OCI-LY3 (cell line): ENCODE measurements at regions not wholly inside any gene's neighbourhood (a gene's known extent, or its start where the extent isn't known, plus 50 kb on each side); places are given as distances from the start of the nearest gene placed in this dataset.

Experiments
- H2AFZ ChIP-seq: fragments of 200-600, 300-600 bp; shearing (Covaris generic); 2 replicates; pipeline ENCODE4 v1.6.0; 2014; ENCODE audit warnings: antibody characterized with exemption, low read depth, low read length
- H3K27ac ChIP-seq: fragments of 200-600, 300-600 bp; sonication (generic); 2 replicates; pipeline ENCODE4 v1.5.1; 2014; ENCODE audit warnings: mild to moderate bottlenecking, low read length, moderate library complexity, mixed read lengths
- H3K27me3 ChIP-seq: fragments of 200-600, 300-600 bp; sonication (generic); 2 replicates; pipeline ENCODE4 v1.6.1; 2014; ENCODE audit warnings: low read depth, low read length, mixed read lengths
- H3K36me3 ChIP-seq: fragments of 200-600, 300-600 bp; sonication (generic); replicated peaks from 2 replicates; pipeline ENCODE3; 2014; ENCODE audit warnings: low read depth, low read length, mixed read lengths
- H3K4me1 ChIP-seq: fragments of 300-600, 200-600 bp; sonication (generic); 2 replicates; pipeline ENCODE4 v1.6.1; 2014; ENCODE audit warnings: low read length, mixed read lengths
- H3K4me2 ChIP-seq: fragments of 200-600, 300-600 bp; sonication (generic); 2 replicates; pipeline ENCODE4 v1.6.1; 2014; ENCODE audit warnings: low read length, mixed read lengths
- H3K4me3 ChIP-seq: fragments of 300-600, 200-600 bp; sonication (generic); 2 replicates; pipeline ENCODE4 v1.5.1; 2014; ENCODE audit warnings: antibody characterized with exemption, mild to moderate bottlenecking, low read length, moderate library complexity
- H3K79me2 ChIP-seq: fragments of 300-600, 200-600 bp; shearing (Covaris generic); 2 replicates; pipeline ENCODE4 v1.6.1; 2014; ENCODE audit warnings: mild to moderate bottlenecking, low read length, mixed read lengths
- H3K9ac ChIP-seq: fragments of 300-600, 200-600 bp; shearing (Covaris generic); 2 replicates; pipeline ENCODE4 v1.6.0; 2014; ENCODE audit warnings: mild to moderate bottlenecking, low read length, moderate library complexity
- H3K9me3 ChIP-seq: fragments of 200-600, 300-600 bp; shearing (Covaris generic); 2 replicates; pipeline ENCODE4 v1.6.1; 2014; ENCODE audit warnings: low read length, mixed read lengths; ENCODE audit not compliant: insufficient read depth
- H4K20me1 ChIP-seq: fragments of 200-600, 300-600 bp; sonication (generic); 2 replicates; pipeline ENCODE4 v1.6.1; 2016; ENCODE audit warnings: low read length, mixed read lengths; ENCODE audit not compliant: insufficient read depth
- CTCF ChIP-seq: fragments of 200-600, 300-600 bp; sonication (generic); IDR thresholded peaks from 2 replicates; pipeline ENCODE4 v1.5.1; 2014; ENCODE audit warnings: antibody characterized with exemption, low read length, low read depth
- EZH2phosphoT487 ChIP-seq: fragments of 200-600 bp; shearing (Covaris generic); IDR thresholded peaks from 2 replicates; pipeline ENCODE4 v1.6.1; 2018; ENCODE audit warnings: antibody characterized with exemption, mixed run types, low read depth

DNA sequence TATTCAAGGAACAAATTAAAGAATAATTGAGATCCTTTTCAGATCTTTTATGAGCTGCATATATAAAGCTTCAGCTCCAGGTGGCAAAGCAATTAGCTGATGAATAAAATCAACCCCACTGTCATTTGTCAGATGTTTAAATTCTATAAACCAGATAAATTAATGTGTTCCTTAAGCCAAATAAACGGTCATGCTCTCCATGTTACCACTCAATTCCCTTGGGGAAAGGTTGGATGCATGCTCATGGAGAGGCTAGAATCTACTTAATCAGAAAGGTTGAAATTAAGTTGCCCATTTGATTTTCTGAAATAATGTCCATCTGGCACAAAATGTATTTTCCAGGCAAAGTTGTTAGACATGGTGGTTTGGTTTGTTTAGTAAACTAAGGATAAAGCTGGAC lies 282.5 kb upstream of the SPRED2 start:
- no peak overlapping the region for H3K27ac ChIP-seq
- TF ChIP-seq EZH2phosphoT487 (no peak), CTCF (no peak)
- no peaks in the 10 kb centered on the region for H3K79me2 ChIP-seq
- H3K4me2 ChIP-seq: no peak overlapping the region
- no peaks in the 10 kb centered on the region for H3K4me1 ChIP-seq
- H3K4me3 ChIP-seq: no peak overlapping the region
- H3K9me3 ChIP-seq: no peaks in the 10 kb centered on the region
- no peak overlapping the region for H3K9ac ChIP-seq
- H2AFZ ChIP-seq: no peak overlapping the region
- no peaks in the 10 kb centered on the region for H3K36me3 ChIP-seq
- no peaks in the 10 kb centered on the region for H4K20me1 ChIP-seq
- H3K27me3 ChIP-seq: peaks cover 27% of the 10 kb centered on the region

DNA sequence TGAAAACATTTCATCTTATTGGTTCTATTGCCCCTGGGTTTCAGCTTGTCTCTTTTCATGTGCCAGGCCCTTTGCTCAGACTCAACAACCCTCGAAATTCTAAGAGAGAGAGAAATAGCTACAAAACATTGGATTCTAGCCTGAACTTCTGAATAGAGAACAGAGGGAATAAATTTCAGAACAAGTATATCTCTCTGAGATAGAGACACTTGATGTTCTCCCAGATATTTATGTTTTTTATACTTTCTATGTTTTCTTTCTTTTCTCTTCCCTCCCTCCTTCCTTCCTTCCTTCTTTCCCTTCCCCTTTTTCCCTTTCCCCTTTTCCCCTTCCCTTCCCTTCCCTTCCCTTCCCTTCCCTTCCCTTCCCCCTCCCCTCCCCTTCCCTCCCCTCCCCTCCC lies 279.5 kb upstream of the SPRED2 start:
- Histone ChIP-seq H3K4me3 (no peak overlapping the region), H3K9me3 (no peaks in the 10 kb centered on the region), H3K27ac (no peak overlapping the region), H3K36me3 (no peaks in the 10 kb centered on the region), H3K79me2 (no peaks in the 10 kb centered on the region), H3K9ac (no peak overlapping the region), H2AFZ (no peak overlapping the region), H3K4me1 (no peaks in the 10 kb centered on the region), H4K20me1 (no peaks in the 10 kb centered on the region), H3K4me2 (no peak overlapping the region), H3K27me3 (peaks cover 33% of the 10 kb centered on the region)
- TF ChIP-seq CTCF: no peak
- no peak for TF ChIP-seq EZH2phosphoT487

- H3K36me3 ChIP-seq: no peaks in the 10 kb centered on the region
- no peak overlapping the region for H3K9ac ChIP-seq
- H3K4me1 ChIP-seq: no peaks in the 10 kb centered on the region
- no peak overlapping the region for H3K4me3 ChIP-seq
- H3K4me2 ChIP-seq: no peak overlapping the region
- H3K27me3 ChIP-seq: peaks cover 30% of the 10 kb centered on the region
- H3K79me2 ChIP-seq: no peaks in the 10 kb centered on the region
- H3K9me3 ChIP-seq: no peaks in the 10 kb centered on the region
- no peak overlapping the region for H2AFZ ChIP-seq
- TF ChIP-seq EZH2phosphoT487 (no peak), CTCF (peak; percentile 64)
- H3K27ac ChIP-seq: no peak overlapping the region
- H4K20me1 ChIP-seq: no peaks in the 10 kb centered on the region
Measured at GRCh38 chr2:65710779-65711295, 278.4 kb upstream of the SPRED2 start.

- TF ChIP-seq CTCF (no peak), EZH2phosphoT487 (no peak)
- no peaks in the 10 kb centered on the region for H3K4me1 ChIP-seq
- no peak overlapping the region for H2AFZ ChIP-seq
- H3K79me2 ChIP-seq: no peaks in the 10 kb centered on the region
- H3K4me3 ChIP-seq: no peak overlapping the region
- H3K9me3 ChIP-seq: no peaks in the 10 kb centered on the region
- H3K36me3 ChIP-seq: no peaks in the 10 kb centered on the region
- H3K27me3 ChIP-seq: peaks cover 26% of the 10 kb centered on the region
- H3K27ac ChIP-seq: no peak overlapping the region
- no peak overlapping the region for H3K4me2 ChIP-seq
- H3K9ac ChIP-seq: no peak overlapping the region
- H4K20me1 ChIP-seq: no peaks in the 10 kb centered on the region
Measured at GRCh38 chr2:65710356-65710755, 278.0 kb upstream of the SPRED2 start.
